Stimulated activated CD8-positive, alpha-beta memory T cell treated with anti-CD3 and anti-CD28 coated beads, Interleukin-7, amount 100 ng/mL, for 24 hours (primary cell): ENCODE measurements at regions not wholly inside any gene's neighbourhood (a gene's known extent, or its start where the extent isn't known, plus 50 kb on each side); places are given as distances from the start of the nearest gene placed in this dataset.

Experiments
- DNase-seq: peaks from one replicate; pipeline ENCODE4 v3.0.0-alpha.2; 2020; ENCODE audit warnings: low read depth

- DNase-seq: no peak
These were observed 94.9 kb upstream of the GATA6 start for GRCh38 chr18:22074282-22075070.

GRCh38 chr18:22080035-22080434 lies 89.4 kb upstream of the GATA6 start:
- DNase-seq: no peak

- DNase-seq: no peak
These were observed 87.0 kb upstream of the GATA6 start for GRCh38 chr18:22082408-22082807.

GRCh38 chr18:22084547-22084946 lies 84.8 kb upstream of the GATA6 start:
- no peak for DNase-seq

- no peak for DNase-seq
These were observed 82.4 kb upstream of the GATA6 start for GRCh38 chr18:22086973-22087372.

GRCh38 chr18:22088029-22088428 lies 81.4 kb upstream of the GATA6 start:
- DNase-seq: no peak

- no peak for DNase-seq
These were observed 80.3 kb upstream of the GATA6 start for GRCh38 chr18:22088996-22089640.

GRCh38 chr18:22091341-22091740 lies 78.0 kb upstream of the GATA6 start:
- no peak for DNase-seq

GRCh38 chr18:22093731-22094357 lies 75.5 kb upstream of the GATA6 start:
- DNase-seq: no peak

- DNase-seq: no peak
These were observed 75.0 kb upstream of the GATA6 start for GRCh38 chr18:22094358-22094734.

GRCh38 chr18:22098563-22098989 lies 70.8 kb upstream of the GATA6 start:
- no peak for DNase-seq

- no peak for DNase-seq
These were observed 69.5 kb upstream of the GATA6 start for GRCh38 chr18:22099925-22100324.

- no peak for DNase-seq
These were observed 67.7 kb upstream of the GATA6 start for GRCh38 chr18:22101731-22102130.

GRCh38 chr18:22102953-22103646 lies 66.3 kb upstream of the GATA6 start:
- DNase-seq: no peak

- no peak for DNase-seq
These were observed 65.8 kb upstream of the GATA6 start for GRCh38 chr18:22103647-22104031.

GRCh38 chr18:22106536-22107292 lies 62.7 kb upstream of the GATA6 start:
- DNase-seq: no peak

GRCh38 chr18:22108674-22109073 lies 60.7 kb upstream of the GATA6 start:
- DNase-seq: no peak

GRCh38 chr18:22109535-22109934 lies 59.9 kb upstream of the GATA6 start:
- DNase-seq: no peak

GRCh38 chr18:22110461-22110924 lies 58.9 kb upstream of the GATA6 start:
- no peak for DNase-seq

- no peak for DNase-seq
These were observed 57.2 kb upstream of the GATA6 start for GRCh38 chr18:22112215-22112614.

- DNase-seq: no peak
These were observed 56.1 kb upstream of the GATA6 start for GRCh38 chr18:22113144-22113844.
